Stimulated activated CD8-positive, alpha-beta memory T cell treated with anti-CD3 and anti-CD28 coated beads, Interleukin-4, amount 100 ng/mL, for 1 hour (primary cell): ENCODE measurements at regions not wholly inside any gene's neighbourhood (a gene's known extent, or its start where the extent isn't known, plus 50 kb on each side); places are given as distances from the start of the nearest gene placed in this dataset.

Experiments
- DNase-seq, 2 donors: peaks; one replicate each; pipeline ENCODE4 v3.0.0-alpha.2; 2020; ENCODE audit warnings: low read depth in 2 of 2, low spot score in 1 of 2

DNA sequence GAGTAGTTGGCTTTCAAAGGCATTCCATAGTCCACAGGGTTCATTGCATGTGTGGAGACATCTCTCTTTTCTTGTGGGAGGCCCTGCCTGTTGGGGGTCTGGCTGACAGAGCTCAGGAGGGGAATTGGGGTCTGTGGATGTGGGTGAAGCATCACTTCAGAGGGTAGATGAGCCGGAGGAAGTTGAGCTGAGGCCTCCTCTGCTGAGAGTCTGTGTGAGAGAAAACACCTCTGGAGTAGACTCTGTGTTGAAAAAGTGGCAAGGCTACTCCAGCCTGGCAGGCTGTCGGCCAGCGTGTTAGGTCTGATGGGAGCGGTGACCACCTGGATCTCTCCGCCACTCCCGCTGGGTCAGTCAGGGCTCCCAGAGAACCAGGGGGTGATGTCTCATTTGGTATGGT lies 358.0 kb upstream of the MGMT start:
- no peak for DNase-seq

DNA sequence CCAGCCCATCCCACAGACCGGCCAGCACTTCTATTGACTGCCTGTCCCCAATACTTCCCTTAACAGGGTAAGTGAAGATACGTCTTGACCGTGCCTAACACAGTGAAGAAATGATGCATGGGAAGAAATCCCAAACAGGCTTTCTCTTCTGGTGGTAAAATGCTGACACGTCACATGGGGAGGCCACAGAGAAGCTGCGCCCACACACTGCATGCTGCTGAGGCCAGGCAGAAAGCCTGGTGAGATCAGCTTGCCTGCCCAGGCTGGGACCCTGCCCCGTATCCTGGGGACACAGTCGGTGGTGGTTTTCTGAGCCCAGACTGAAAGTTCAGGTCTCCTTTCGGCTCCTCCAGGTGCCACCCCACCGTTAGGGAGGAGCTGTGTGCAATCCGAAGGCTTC lies 356.3 kb upstream of the MGMT start:
- no peak for DNase-seq

GRCh38 chr10:129111922-129112321 lies 355.1 kb upstream of the MGMT start:
- no peak for DNase-seq

DNA sequence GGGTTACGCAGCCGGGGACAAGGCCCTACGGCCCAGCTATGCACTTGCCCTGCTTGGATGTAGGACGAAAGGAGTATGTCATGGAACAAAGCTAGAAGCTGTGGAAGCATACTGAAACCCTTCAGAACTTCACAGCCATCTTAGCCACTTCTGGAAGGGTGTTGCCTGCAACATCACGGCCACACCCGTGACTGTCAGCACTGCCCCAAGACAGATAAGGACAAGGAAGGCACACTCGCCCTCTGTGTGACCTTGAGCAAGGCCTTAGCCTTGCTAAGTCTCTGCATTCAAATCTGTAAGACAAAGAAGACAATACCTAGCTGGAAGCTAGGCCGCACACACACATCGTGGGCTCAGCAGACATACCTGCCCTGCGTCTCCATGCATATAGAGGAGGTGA lies 352.5 kb upstream of the MGMT start:
- DNase-seq, result no peak

GRCh38 chr10:129116371-129116770 lies 350.7 kb upstream of the MGMT start:
- DNase-seq, result no peak

DNA sequence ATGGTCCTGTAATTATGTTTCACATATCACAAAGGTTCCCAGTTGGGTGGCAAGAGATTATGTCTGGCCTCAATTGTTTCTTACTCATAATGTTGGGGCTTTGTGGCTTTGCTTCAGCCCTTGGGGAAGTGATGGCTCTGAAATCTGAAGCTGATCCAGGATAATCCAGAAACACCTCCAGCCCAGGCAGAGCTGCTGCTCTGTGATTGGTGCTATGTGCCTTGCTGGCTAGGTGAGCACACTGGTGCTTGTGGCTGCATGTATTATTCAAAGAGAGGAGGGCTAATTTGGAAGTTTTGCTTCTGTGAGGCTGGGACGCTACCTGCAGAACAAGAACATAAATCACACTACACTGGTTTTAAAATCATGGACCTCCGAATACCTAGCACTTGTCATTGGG lies 346.6 kb upstream of the MGMT start:
- DNase-seq, result no peak

DNA sequence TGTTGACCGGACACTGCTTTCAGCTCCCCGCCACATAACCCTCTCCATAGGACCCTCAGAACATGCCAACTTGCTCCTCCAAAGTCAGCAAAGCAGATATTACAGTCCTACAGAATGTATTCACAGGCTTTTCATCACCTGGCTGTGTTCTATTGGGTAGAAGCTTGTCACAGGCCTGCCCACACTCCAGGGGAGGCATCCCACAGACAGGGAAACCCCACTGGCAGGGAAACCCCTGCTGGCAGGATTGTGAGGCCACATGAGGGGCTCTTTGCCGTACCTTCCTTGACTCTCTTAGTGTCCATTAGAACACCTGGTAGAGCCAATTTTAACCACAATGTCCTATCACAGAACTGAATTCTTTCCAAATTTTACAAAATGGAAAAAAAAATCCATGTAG lies 344.2 kb upstream of the MGMT start:
- DNase-seq, result no peak

DNA sequence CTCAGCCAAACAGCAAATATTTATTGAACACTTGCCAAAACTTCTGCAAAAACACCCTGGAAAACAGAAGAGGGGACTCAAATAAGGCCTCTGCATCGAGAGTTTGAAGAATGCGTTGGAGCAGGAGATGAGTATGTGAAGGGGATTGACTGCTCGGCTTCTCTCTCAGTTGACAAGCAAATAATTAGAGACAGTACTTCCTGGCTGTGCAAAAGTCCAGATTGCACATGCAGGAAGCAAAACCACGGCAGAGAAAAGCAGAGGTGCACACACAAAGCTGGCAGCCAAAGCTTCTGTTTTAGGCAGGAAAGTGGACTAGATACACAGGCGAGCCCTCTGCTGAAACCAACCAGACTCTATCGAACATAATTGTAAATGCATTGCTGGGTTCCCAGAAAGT lies 343.6 kb upstream of the MGMT start:
- DNase-seq, result no peak

DNA sequence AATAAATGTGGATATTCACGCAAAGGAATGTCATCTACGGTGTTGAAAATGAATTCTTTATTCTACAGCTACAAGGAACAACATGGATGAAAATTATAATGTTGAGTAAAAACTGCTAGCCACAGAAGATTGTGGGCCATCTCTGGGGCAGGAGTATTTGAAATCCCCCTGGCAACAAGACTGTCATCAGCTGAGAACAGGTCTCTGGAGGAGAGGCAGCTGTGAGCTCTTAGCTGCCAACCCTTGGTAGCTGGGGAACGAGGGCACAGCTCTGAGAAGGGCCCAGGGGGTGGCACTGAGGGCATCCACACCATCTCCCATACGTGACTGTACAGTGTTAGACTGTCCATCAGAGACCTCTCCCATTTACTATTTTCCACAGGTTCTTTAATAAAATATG lies 340.1 kb upstream of the MGMT start:
- DNase-seq, result no peak

- no peak for DNase-seq
Measured at GRCh38 chr10:129131457-129132132, 335.4 kb upstream of the MGMT start.

- DNase-seq, result no peak
Measured at GRCh38 chr10:129133856-129134255, 333.2 kb upstream of the MGMT start.

DNA sequence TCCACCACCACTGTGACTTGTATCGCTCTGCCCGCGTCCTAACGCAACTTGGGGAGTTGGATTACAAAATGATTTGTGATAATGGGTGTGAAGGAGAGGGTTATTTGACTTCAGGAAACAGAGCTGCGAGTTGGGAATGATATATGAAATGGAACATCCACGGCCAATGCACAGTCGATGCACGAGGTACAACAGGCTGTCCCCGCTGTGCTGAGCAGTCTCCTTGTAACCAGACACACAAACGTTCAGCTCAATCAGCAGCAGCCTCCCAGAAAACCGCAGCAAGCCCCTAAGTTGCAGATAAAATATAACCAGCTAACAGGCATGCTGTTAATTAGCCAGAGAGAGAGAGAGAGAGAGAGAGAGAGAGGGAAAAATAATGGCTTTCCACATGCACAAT lies 332.7 kb upstream of the MGMT start:
- DNase-seq, result no peak

DNA sequence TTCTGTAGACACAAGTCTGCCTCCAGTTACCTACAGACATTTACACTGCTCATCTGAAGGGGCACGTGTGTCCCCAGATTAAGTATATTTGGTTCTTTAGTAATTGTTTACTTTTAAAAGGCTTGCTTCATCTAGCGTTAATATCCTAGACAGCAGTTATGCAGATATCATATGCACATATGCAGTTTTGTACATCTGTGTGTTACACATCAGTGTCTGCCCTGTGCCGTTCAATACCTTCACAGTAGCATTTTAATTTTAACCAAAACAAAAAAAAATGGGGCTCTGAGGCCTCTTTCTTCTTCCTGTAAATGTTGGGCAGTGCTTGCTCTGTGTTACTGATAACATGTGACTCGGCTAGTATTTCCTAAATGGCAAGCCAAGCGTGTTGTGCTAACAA lies 331.4 kb upstream of the MGMT start:
- DNase-seq, result no peak

- DNase-seq, result no peak
Measured at GRCh38 chr10:129136074-129136473, 331.0 kb upstream of the MGMT start.

DNA sequence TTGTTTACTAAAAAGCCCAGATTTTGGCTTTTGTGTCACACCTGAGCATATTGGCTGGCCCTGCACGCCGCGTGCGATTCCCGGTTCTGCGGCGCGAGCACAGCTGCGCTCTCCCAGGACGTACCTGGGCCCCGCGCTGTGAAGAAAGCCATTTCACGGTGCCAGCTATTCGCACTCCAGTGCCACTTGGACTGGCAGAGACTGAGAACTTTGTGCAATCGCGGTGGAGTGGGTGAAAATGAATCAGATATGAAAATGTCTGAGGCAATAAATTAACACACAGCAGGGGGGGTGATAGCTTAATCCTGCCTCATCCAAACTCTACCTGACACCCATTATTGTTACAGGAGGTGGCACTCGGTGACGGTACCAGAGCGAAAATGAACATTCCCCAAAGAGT lies 330.1 kb upstream of the MGMT start:
- no peak for DNase-seq

GRCh38 chr10:129140921-129141885 lies 325.8 kb upstream of the MGMT start:
- DNase-seq, result no peak

DNA sequence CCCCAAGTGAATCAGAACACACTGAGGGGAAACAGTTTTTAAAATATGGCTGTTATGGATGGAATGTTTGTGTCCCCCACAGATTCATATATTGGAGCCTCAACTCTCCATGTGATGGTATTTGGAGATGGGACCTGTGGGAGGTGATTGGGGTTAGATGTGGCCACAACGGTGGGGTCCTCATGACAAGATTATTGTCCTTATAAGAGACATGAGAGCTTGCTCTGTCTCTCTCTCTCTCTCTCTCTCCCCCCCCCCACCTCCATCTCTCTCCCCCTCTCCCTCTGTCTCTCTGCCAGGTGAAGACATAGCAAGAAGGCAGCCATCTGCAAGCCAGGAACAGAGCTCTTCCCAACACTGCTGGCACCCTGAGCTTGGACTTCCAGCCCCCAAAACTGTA lies 315.8 kb upstream of the MGMT start:
- no peak for DNase-seq

DNA sequence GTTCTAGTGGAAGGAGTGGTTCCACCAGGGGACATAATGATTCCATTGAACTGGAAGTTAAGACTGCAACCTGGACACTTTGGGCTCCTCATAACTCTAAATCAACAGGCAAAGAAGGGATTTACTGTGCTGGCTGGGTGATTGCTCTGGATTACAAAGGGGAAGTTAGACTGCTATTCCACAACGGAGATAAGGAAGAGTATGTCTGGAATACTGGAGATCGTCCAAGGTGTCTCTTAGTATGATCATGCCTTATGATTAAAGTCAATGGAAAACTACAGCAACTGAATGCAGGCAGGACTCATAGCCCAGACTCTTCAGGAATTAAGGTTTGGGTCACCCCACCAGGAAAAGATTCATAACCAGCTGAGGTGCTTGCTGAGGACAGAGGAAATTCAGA lies 310.6 kb upstream of the MGMT start:
- DNase-seq, result no peak

DNA sequence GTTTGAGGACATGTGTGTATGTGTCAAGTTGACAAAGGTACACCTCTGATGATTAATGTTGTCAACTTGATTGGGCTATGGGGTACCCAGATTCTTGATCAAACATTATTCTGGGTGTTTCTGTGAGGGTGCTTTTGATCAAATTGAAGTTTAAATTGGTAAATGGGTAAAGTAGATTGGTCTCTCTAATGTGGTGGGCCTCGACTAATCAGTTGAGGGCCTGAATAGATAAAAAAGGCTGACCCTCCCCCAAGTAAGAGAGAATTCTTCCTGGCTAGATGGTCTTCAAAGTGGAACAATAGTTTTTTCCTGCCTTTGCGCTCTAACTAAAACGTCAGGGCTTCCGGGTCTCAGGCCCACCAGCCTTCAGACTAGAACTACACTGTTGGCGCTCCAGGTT lies 309.9 kb upstream of the MGMT start:
- DNase-seq, result no peak

- DNase-seq, result no peak
Measured at GRCh38 chr10:129161150-129161549, 305.9 kb upstream of the MGMT start.

DNA sequence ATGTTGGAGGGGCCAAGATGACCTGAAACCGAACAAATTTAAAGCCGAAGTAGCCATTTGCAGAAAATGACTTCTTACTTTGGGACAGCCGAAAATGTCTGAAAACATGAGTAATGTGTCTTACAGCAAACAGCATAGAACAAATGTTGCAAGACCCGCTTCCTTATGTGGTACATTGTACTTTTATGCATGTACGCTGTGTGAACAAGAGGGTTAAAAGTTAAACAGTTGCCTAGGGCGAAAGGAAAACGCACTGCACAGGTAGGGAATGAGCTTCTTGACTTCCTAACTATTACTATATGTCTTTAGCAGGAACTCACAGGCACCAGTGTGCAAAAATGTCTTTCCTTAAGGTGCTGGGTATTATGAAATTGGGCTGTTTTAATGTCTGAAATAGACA lies 303.5 kb upstream of the MGMT start:
- DNase-seq, result no peak

GRCh38 chr10:129165076-129165720 lies 301.8 kb upstream of the MGMT start:
- DNase-seq, result no peak
